Calu3 (cell line): ENCODE measurements at regions not wholly inside any gene's neighbourhood (a gene's known extent, or its start where the extent isn't known, plus 50 kb on each side); places are given as distances from the start of the nearest gene placed in this dataset.

ENCODE experiments used
- BruUV-seq: library from RNA; stranded (reverse); fragments of 400-500 nt; replicated peaks from 2 replicates; lab custom pipeline; 2021; lab: Mats Ljungman, UMichigan
- CTCF ChIA-PET: fragments of 300-600 bp; sonication (Branson Sonifier 250); formaldehyde crosslinking; loops from one replicate; lab custom pipeline; 2022; ENCODE audit warnings: antibody characterized with exemption; lab: Charles Lee
- DNase-seq: peaks from one replicate; pipeline ENCODE4 v3.0.0; 2022
- H3K27ac Mint-ChIP-seq: one replicate; pipeline ENCODE4 v1.8.0; 2022; ENCODE audit warnings: mixed read lengths; ENCODE audit not compliant: unreplicated experiment
- H3K27me3 Mint-ChIP-seq: one replicate; pipeline ENCODE4 v1.8.0; 2022; ENCODE audit warnings: mixed read lengths; ENCODE audit not compliant: unreplicated experiment
- H3K36me3 Mint-ChIP-seq: one replicate; pipeline ENCODE4 v1.8.0; 2022; ENCODE audit warnings: mild to moderate bottlenecking, moderate library complexity, mixed read lengths; ENCODE audit not compliant: insufficient read depth, unreplicated experiment
- H3K4me1 Mint-ChIP-seq: one replicate; pipeline ENCODE4 v1.8.0; 2022; ENCODE audit warnings: mild to moderate bottlenecking, low read depth, mixed read lengths; ENCODE audit not compliant: unreplicated experiment
- H3K4me3 Mint-ChIP-seq: one replicate; pipeline ENCODE4 v1.8.0; 2022; ENCODE audit warnings: mild to moderate bottlenecking, low read depth, moderate library complexity, mixed read lengths; ENCODE audit not compliant: unreplicated experiment
- H3K9me3 Mint-ChIP-seq: one replicate; pipeline ENCODE4 v1.8.0; 2022; ENCODE audit warnings: low read depth, mixed read lengths; ENCODE audit not compliant: unreplicated experiment
- intact Hi-C: fragments of 100-400 bp; cut with micrococcal nuclease; formaldehyde crosslinking; loops from one replicate; pipeline ENCODE4 v1.10.0; 2022; ENCODE audit not compliant: unreplicated experiment
- TF ChIP-seq, protein P1 (sequence below): fragments of 200-600 bp; IDR thresholded peaks from one replicate; pipeline ENCODE4 v1.8.0; 2022; ENCODE audit warnings: antibody characterized with exemption; ENCODE audit not compliant: unreplicated experiment

DNA sequence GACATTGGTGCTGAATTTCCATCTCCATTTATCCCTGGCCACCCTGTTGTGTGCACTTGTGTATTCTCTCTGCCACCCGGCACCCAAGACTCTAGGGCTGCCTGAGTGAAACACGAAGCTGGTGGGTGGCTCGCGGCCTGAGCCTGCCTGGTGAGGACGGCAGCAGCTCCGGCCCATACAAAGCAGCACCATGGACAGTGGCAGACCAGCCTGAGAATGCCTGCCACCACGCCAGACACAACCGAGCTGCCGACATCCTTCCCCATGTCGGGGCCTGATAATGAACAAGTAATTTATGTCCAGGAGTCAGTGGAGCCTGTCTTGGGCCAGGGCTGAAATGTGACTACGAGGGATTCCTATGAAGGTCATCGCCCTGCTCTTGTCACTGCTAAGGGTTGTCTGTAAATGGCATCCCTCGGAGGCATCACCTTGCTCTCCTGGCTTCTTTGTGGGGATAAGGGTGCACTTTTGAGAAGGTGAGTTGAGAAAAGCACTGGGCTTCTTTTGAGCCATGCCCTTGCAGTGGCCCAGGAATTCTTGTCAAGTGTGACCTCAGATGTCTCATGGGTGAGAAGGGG lies 175.7 kb downstream of the MELK start:
- TF ChIP-seq, protein P1, sequence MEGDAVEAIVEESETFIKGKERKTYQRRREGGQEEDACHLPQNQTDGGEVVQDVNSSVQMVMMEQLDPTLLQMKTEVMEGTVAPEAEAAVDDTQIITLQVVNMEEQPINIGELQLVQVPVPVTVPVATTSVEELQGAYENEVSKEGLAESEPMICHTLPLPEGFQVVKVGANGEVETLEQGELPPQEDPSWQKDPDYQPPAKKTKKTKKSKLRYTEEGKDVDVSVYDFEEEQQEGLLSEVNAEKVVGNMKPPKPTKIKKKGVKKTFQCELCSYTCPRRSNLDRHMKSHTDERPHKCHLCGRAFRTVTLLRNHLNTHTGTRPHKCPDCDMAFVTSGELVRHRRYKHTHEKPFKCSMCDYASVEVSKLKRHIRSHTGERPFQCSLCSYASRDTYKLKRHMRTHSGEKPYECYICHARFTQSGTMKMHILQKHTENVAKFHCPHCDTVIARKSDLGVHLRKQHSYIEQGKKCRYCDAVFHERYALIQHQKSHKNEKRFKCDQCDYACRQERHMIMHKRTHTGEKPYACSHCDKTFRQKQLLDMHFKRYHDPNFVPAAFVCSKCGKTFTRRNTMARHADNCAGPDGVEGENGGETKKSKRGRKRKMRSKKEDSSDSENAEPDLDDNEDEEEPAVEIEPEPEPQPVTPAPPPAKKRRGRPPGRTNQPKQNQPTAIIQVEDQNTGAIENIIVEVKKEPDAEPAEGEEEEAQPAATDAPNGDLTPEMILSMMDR, result no peak
- Mint-ChIP-seq H3K4me1 (no peaks in the 10 kb centered on the region), H3K36me3 (no peaks in the 10 kb centered on the region), H3K27ac (no peak overlapping the region), H3K27me3 (peaks cover 30% of the 10 kb centered on the region), H3K4me3 (no peak overlapping the region), H3K9me3 (no peaks in the 10 kb centered on the region)
- DNase-seq, result no peak
- intact Hi-C loops, result no loop called here
- CTCF ChIA-PET, result no interaction called here
- no TSS peak for BruUV-seq

DNA sequence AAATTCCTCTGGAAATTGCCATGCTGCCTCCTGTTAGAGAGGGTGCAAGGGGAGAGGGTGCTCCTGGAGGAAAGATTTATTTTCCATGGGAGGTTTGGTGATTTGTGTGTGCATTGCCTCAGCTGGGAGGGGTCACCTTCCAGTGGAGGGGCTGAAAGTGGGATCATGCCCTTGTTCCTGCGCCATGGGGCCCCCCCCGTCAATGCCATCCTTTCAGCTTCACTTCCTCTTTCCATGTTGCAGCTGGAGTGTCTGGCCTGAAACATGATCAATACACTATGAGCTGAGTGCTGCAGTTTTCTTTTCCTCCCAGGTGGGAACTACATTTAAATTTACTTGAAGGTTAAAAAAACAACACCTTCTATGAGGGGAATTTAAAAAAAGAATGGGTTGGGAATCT lies 176.8 kb downstream of the MELK start:
- Mint-ChIP-seq H3K27me3 (peaks cover 33% of the 10 kb centered on the region), H3K36me3 (no peaks in the 10 kb centered on the region), H3K4me3 (no peak overlapping the region), H3K9me3 (no peaks in the 10 kb centered on the region), H3K27ac (no peak overlapping the region), H3K4me1 (no peaks in the 10 kb centered on the region)
- intact Hi-C loops, result no loop called here
- CTCF ChIA-PET, result no interaction called here
- TF ChIP-seq, protein P1, result no peak
- no peak for DNase-seq
- no TSS peak for BruUV-seq

DNA sequence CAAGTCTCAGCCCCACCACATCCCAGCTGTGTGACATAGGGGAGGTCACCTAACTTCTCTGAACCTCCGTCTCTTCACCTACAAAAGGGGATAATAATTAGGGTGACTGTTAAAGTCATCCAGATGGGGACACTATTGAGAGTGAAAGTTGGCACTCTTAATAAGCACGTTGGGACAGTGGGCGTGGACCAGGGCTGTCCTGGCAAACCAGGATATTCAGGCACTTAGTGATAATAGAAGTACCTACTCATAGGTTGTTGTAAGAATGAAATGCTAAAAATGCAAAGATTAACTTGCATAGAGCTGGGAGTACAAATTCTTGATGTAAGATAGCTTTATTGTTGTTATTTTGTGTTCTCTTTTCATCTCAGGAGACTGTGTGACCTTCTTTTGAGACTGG lies 177.9 kb downstream of the MELK start:
- Mint-ChIP-seq H3K27me3 (peaks cover 45% of the 10 kb centered on the region), H3K4me3 (no peak overlapping the region), H3K9me3 (no peaks in the 10 kb centered on the region), H3K27ac (no peak overlapping the region), H3K36me3 (no peaks in the 10 kb centered on the region), H3K4me1 (no peaks in the 10 kb centered on the region)
- DNase-seq, result no peak
- intact Hi-C loops, result no loop called here
- TF ChIP-seq, protein P1, result no peak
- CTCF ChIA-PET, result no interaction called here
- no TSS peak for BruUV-seq

DNA sequence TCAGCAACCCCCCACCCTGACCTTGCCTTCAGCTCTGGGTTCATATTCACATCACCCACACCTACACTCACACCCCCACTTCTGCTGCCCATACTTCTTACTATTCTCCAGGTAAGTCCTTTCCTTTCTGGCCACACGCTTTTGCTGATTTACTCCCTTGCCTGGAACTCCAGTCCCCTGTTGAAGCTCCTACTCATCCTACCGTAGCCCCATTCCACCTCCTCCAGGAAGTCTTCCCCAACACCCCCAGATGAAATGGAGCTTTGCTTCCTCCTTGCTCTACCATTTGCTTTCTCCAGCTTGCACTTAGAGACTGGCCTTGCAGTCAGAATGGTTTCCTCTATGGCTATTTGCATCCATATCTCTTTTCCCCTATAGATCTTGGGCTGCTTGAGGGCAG lies 182.3 kb downstream of the MELK start:
- intact Hi-C loops, result no loop called here

More for the DNA sequence above, 182.3 kb downstream of the MELK start:
- Mint-ChIP-seq H3K27me3 (peaks cover 57% of the 10 kb centered on the region), H3K4me1 (no peaks in the 10 kb centered on the region), H3K9me3 (no peaks in the 10 kb centered on the region), H3K36me3 (no peaks in the 10 kb centered on the region), H3K4me3 (no peak overlapping the region), H3K27ac (no peak overlapping the region)
- no TSS peak for BruUV-seq
- no peak for DNase-seq
- CTCF ChIA-PET, result no interaction called here
- TF ChIP-seq, protein P1, result no peak
